NB4 (cell line): ENCODE measurements at regions not wholly inside any gene's neighbourhood (a gene's known extent, or its start where the extent isn't known, plus 50 kb on each side); places are given as distances from the start of the nearest gene placed in this dataset.

ENCODE experiments used
- DNase-seq: peaks from one replicate; pipeline ENCODE4 v3.0.0; 2010; ENCODE audit warnings: low read depth
- H3K4me3 ChIP-seq: one replicate; pipeline ENCODE4 v1.5.1; 2011; ENCODE audit warnings: mild to moderate bottlenecking, low read depth, low read length, moderate library complexity
- CTCF ChIP-seq: IDR thresholded peaks from one replicate; pipeline ENCODE4 v1.5.1; 2012; ENCODE audit warnings: low read depth, low read length
- MAX ChIP-seq: IDR thresholded peaks from 2 replicates; pipeline ENCODE4 v1.6.1; 2011; ENCODE audit warnings: low read depth, low read length
- MYC ChIP-seq: IDR thresholded peaks from 2 replicates; pipeline ENCODE4 v1.6.1; 2011; ENCODE audit warnings: low read depth, low read length
- POLR2A ChIP-seq: IDR thresholded peaks from 2 replicates; pipeline ENCODE4 v1.6.1; 2011; ENCODE audit warnings: mild to moderate bottlenecking; ENCODE audit not compliant: insufficient read length; ENCODE audit errors: extremely low read depth

- no peak for TF ChIP-seq POLR2A
- no peak for TF ChIP-seq CTCF
- TF ChIP-seq MAX, result no peak
- no peak for TF ChIP-seq MYC
- no peak for DNase-seq
These were observed 71.9 kb upstream of the ADARB2 start for GRCh38 chr10:1809139-1809741.

GRCh38 chr10:1807924-1808323 lies 70.6 kb upstream of the ADARB2 start:
- no peak overlapping the region for H3K4me3 ChIP-seq
- no peak for DNase-seq
- TF ChIP-seq POLR2A, result no peak
- TF ChIP-seq MYC, result no peak
- TF ChIP-seq CTCF, result no peak
- no peak for TF ChIP-seq MAX

More at GRCh38 chr10:1809139-1809741, 71.9 kb upstream of the ADARB2 start:
- no peak overlapping the region for H3K4me3 ChIP-seq

- TF ChIP-seq MYC (no peak), MAX (no peak), CTCF (no peak), POLR2A (no peak)
- H3K4me3 ChIP-seq, result no peak overlapping the region
These were observed 69.9 kb upstream of the ADARB2 start for GRCh38 chr10:1807196-1807595.

GRCh38 chr10:1802413-1802812 lies 65.1 kb upstream of the ADARB2 start:
- TF ChIP-seq CTCF, result no peak
- no peak for TF ChIP-seq MAX
- TF ChIP-seq MYC, result no peak
- TF ChIP-seq POLR2A, result no peak
- DNase-seq, result no peak
- no peak overlapping the region for H3K4me3 ChIP-seq

More at GRCh38 chr10:1807196-1807595, 69.9 kb upstream of the ADARB2 start:
- no peak for DNase-seq

GRCh38 chr10:1788401-1788800 lies 51.1 kb upstream of the ADARB2 start:
- no peak overlapping the region for H3K4me3 ChIP-seq
- TF ChIP-seq POLR2A (no peak), CTCF (no peak), MYC (no peak), MAX (no peak)
- no peak for DNase-seq
